GM21360 (cell line): ENCODE measurements at regions not wholly inside any gene's neighbourhood (a gene's known extent, or its start where the extent isn't known, plus 50 kb on each side); places are given as distances from the start of the nearest gene placed in this dataset.
"Not testable (repeated sequence)": the region's sequence is repeated elsewhere in the genome, so short reads cannot be mapped to it uniquely, and the experiment has no call there.

Experiments used
- ATAC-seq: cut with Tn5 transposase; IDR thresholded peaks from one replicate; pipeline ENCODE4 v1.9.1; 2021; ENCODE audit warnings: mild to moderate bottlenecking, moderate library complexity; ENCODE audit not compliant: unreplicated experiment

- ATAC-seq = no peak
These were observed 231.0 kb upstream of the B3GALT2 start for GRCh38 chr1:193417403-193417802.

- no peak for ATAC-seq
These were observed 230.0 kb upstream of the B3GALT2 start for GRCh38 chr1:193416226-193417024.

GRCh38 chr1:193415256-193415655 is 228.8 kb upstream of the B3GALT2 start:
- no peak for ATAC-seq

GRCh38 chr1:193413376-193413775 is 227.0 kb upstream of the B3GALT2 start:
- no peak for ATAC-seq

GRCh38 chr1:193412748-193413147 is 226.3 kb upstream of the B3GALT2 start:
- ATAC-seq = no peak

GRCh38 chr1:193411714-193412113 is 225.3 kb upstream of the B3GALT2 start:
- ATAC-seq = no peak

GRCh38 chr1:193411215-193411614 is 224.8 kb upstream of the B3GALT2 start:
- no peak for ATAC-seq

GRCh38 chr1:193408782-193409293 is 222.4 kb upstream of the B3GALT2 start:
- ATAC-seq = no peak

GRCh38 chr1:193406901-193407300 is 220.5 kb upstream of the B3GALT2 start:
- ATAC-seq = peak; percentile 76

- no peak for ATAC-seq
These were observed 217.8 kb upstream of the B3GALT2 start for GRCh38 chr1:193404236-193404635.

- ATAC-seq = no peak
These were observed 216.6 kb upstream of the B3GALT2 start for GRCh38 chr1:193402977-193403376.

- ATAC-seq = no peak
These were observed 215.6 kb upstream of the B3GALT2 start for GRCh38 chr1:193402037-193402436.

- ATAC-seq = no peak
These were observed 207.9 kb upstream of the B3GALT2 start for GRCh38 chr1:193394336-193394735.

GRCh38 chr1:193392686-193393085 is 206.3 kb upstream of the B3GALT2 start:
- no peak for ATAC-seq

GRCh38 chr1:193388683-193389082 is 202.3 kb upstream of the B3GALT2 start:
- no peak for ATAC-seq

GRCh38 chr1:193388165-193388564 is 201.8 kb upstream of the B3GALT2 start:
- no peak for ATAC-seq

GRCh38 chr1:193387406-193387805 is 201.0 kb upstream of the B3GALT2 start:
- ATAC-seq = no peak

- ATAC-seq = not testable (repeated sequence)
These were observed 192.0 kb upstream of the B3GALT2 start for GRCh38 chr1:193378451-193378850.

GRCh38 chr1:193377472-193377871 is 191.1 kb upstream of the B3GALT2 start:
- no peak for ATAC-seq

GRCh38 chr1:193372553-193372952 is 186.1 kb upstream of the B3GALT2 start:
- ATAC-seq = no peak

- ATAC-seq = peak; percentile 72
These were observed 181.9 kb upstream of the B3GALT2 start for GRCh38 chr1:193368302-193368701.

GRCh38 chr1:193367863-193368262 is 181.4 kb upstream of the B3GALT2 start:
- ATAC-seq = peak; percentile 29
